CD8-positive, alpha-beta memory T cell (primary cell): ENCODE measurements at regions not wholly inside any gene's neighbourhood (a gene's known extent, or its start where the extent isn't known, plus 50 kb on each side); places are given as distances from the start of the nearest gene placed in this dataset.

Source experiments
- CTCF ChIA-PET: fragments of 350-600 bp; sonication (Branson Sonifier 250); formaldehyde crosslinking; loops from one replicate; lab custom pipeline; 2021; ENCODE audit warnings: antibody characterized with exemption; lab: Charles Lee
- POLR2A ChIA-PET: fragments of 350-600 bp; sonication (Branson Sonifier 250); formaldehyde crosslinking; loops from one replicate; lab custom pipeline; 2021; ENCODE audit warnings: antibody characterized with exemption; lab: Charles Lee
- DNase-seq, 5 donors: peaks; one replicate each; pipeline versions ENCODE4 v3.0.0 to v3.0.0-alpha.2; 2020 to 2022; ENCODE audit warnings: mixed read lengths in 1 of 5
- H3K27ac ChIP-seq: one replicate; pipeline ENCODE4 v1.7.0; 2013; ENCODE audit warnings: low read depth, mild to moderate bottlenecking, low read length, moderate library complexity
- H3K27me3 ChIP-seq: 2 replicates; pipeline ENCODE4 v1.7.0; 2013; ENCODE audit warnings: low read length, mild to moderate bottlenecking; ENCODE audit not compliant: insufficient read depth, poor library complexity, severe bottlenecking
- H3K36me3 ChIP-seq: 2 replicates; pipeline ENCODE4 v1.7.0; 2013; ENCODE audit warnings: mild to moderate bottlenecking, low read length, moderate library complexity; ENCODE audit not compliant: insufficient read depth
- H3K4me1 ChIP-seq: 2 replicates; pipeline ENCODE4 v1.7.0; 2013; ENCODE audit warnings: mild to moderate bottlenecking, low read length, moderate library complexity; ENCODE audit not compliant: insufficient read depth
- H3K4me3 ChIP-seq: 2 replicates; pipeline ENCODE4 v1.7.0; 2013; ENCODE audit warnings: mild to moderate bottlenecking, low read length
- H3K9me3 ChIP-seq: 2 replicates; pipeline ENCODE4 v1.7.0; 2013; ENCODE audit warnings: mild to moderate bottlenecking, low read length
- H3K27ac Mint-ChIP-seq, 8 donors: one replicate each; pipeline ENCODE4 v1.8.0; 2020 to 2021; ENCODE audit warnings: mixed read lengths in 8 of 8, mild to moderate bottlenecking in 6 of 8, inconsistent platforms in 3 of 8, moderate library complexity in 3 of 8
- H3K27me3 Mint-ChIP-seq, 2 donors: one replicate each; pipeline ENCODE4 v1.8.0; 2020 to 2021; ENCODE audit warnings: mixed read lengths in 2 of 2, mild to moderate bottlenecking in 1 of 2, moderate library complexity in 1 of 2
- H3K36me3 Mint-ChIP-seq, 3 donors: one replicate each; pipeline ENCODE4 v1.8.0; 2020 to 2021; ENCODE audit warnings: mixed read lengths in 3 of 3, inconsistent platforms in 1 of 3, mild to moderate bottlenecking in 1 of 3
- H3K4me1 Mint-ChIP-seq, 3 donors: one replicate each; pipeline ENCODE4 v1.8.0; 2020 to 2021; ENCODE audit warnings: mixed read lengths in 3 of 3, inconsistent platforms in 1 of 3, mild to moderate bottlenecking in 1 of 3
- H3K4me3 Mint-ChIP-seq, 7 donors: one replicate each; pipeline ENCODE4 v1.8.0; 2020 to 2021; ENCODE audit warnings: mixed read lengths in 7 of 7, mild to moderate bottlenecking in 6 of 7, moderate library complexity in 4 of 7, inconsistent platforms in 2 of 7
- H3K9me3 Mint-ChIP-seq, 5 donors: one replicate each; pipeline ENCODE4 v1.8.0; 2020 to 2022; ENCODE audit warnings: mixed read lengths in 5 of 5, mild to moderate bottlenecking in 3 of 5, moderate library complexity in 2 of 5, inconsistent platforms in 1 of 5

- Mint-ChIP-seq H3K36me3 (no peaks in the 10 kb centered on the region), H3K4me3 (peak overlapping the region in 6 of 7 donors; percentile 27 to 84 (median 59)), H3K9me3 (no peaks in the 10 kb centered on the region), H3K27ac (no peak overlapping the region), H3K4me1 (peaks cover 5 to 8% (median 7%) of the 10 kb centered on the region in 3 donors), H3K27me3 (peaks cover 20 to 69% of the 10 kb centered on the region in 2 donors)
- DNase-seq: peak in 4 of 5 donors; percentile 7 to 51 (median 42)
- Histone ChIP-seq H3K4me3 (peak overlapping the region; percentile 18), H3K4me1 (peaks cover 5% of the 10 kb centered on the region), H3K27ac (no peak overlapping the region), H3K36me3 (no peaks in the 10 kb centered on the region), H3K27me3 (no peaks in the 10 kb centered on the region), H3K9me3 (no peaks in the 10 kb centered on the region)
- ChIA-PET POLR2A (interaction anchor here (0.6 kb wide), 1 partner anchor 660 kb away, joined by 4 read pairs; no protein-coding TSS in a partner anchor), CTCF (interaction anchor here (0.6 to 1.6 kb wide), 5 partner anchors 12 to 786 kb away, joined by 3 to 4 read pairs (median 4); no protein-coding TSS in a partner anchor)
Observed at GRCh38 chr6:27078734-27079357, 168.7 kb upstream of the PRSS16 start.

- Mint-ChIP-seq H3K9me3 (no peaks in the 10 kb centered on the region), H3K27me3 (peaks cover 18 to 67% of the 10 kb centered on the region in 2 donors), H3K4me3 (no peak overlapping the region), H3K36me3 (no peaks in the 10 kb centered on the region), H3K27ac (no peak overlapping the region), H3K4me1 (peaks cover 5 to 8% (median 7%) of the 10 kb centered on the region in 3 donors)
- H3K36me3 ChIP-seq: no peaks in the 10 kb centered on the region
- no peaks in the 10 kb centered on the region for H3K27me3 ChIP-seq
- POLR2A ChIA-PET: no interaction called here
- peaks cover 5% of the 10 kb centered on the region for H3K4me1 ChIP-seq
- no peak overlapping the region for H3K4me3 ChIP-seq
- H3K27ac ChIP-seq: no peak overlapping the region
- no peak for DNase-seq
- CTCF ChIA-PET: no interaction called here
- no peaks in the 10 kb centered on the region for H3K9me3 ChIP-seq
Observed at GRCh38 chr6:27081188-27081587, 166.3 kb upstream of the PRSS16 start.

DNA sequence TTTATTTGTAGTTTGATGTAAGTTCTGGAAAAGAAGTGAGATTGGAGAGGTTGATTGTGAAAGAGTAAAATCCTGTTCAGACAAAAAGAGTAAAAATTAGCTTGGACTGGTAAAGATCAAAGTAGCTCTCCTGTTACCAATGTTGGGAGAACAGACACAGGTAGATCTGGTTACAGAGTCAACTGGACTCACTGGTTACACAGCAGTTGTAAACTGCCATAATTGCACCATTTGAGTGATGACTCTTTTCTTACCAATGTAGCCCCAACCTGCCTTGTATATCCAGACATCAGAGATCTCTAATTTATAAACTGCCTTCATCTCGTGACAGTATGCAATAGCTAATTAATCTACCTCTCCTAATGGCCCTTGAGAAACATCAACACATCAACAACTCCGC is 165.6 kb upstream of the PRSS16 start:
- ChIA-PET POLR2A (no interaction called here), CTCF (no interaction called here)
- H3K4me3 ChIP-seq: no peak overlapping the region
- H3K27ac ChIP-seq: no peak overlapping the region
- no peak overlapping the region for H3K27ac Mint-ChIP-seq
- H3K36me3 ChIP-seq: no peaks in the 10 kb centered on the region
- no peaks in the 10 kb centered on the region for H3K9me3 ChIP-seq
- H3K27me3 Mint-ChIP-seq: peaks cover 13 to 64% of the 10 kb centered on the region in 2 donors
- H3K9me3 Mint-ChIP-seq: no peaks in the 10 kb centered on the region
- peaks cover 5% of the 10 kb centered on the region for H3K4me1 ChIP-seq
- H3K4me3 Mint-ChIP-seq: no peak overlapping the region
- no peaks in the 10 kb centered on the region for H3K36me3 Mint-ChIP-seq
- DNase-seq: no peak
- H3K27me3 ChIP-seq: no peaks in the 10 kb centered on the region
- peaks cover 5 to 8% (median 7%) of the 10 kb centered on the region in 3 donors for H3K4me1 Mint-ChIP-seq

- H3K9me3 Mint-ChIP-seq: no peaks in the 10 kb centered on the region
- Histone ChIP-seq H3K4me3 (no peak overlapping the region), H3K4me1 (no peaks in the 10 kb centered on the region), H3K27me3 (peaks cover 24% of the 10 kb centered on the region), H3K27ac (no peak overlapping the region), H3K36me3 (no peaks in the 10 kb centered on the region), H3K9me3 (no peaks in the 10 kb centered on the region)
- POLR2A ChIA-PET: no interaction called here
- CTCF ChIA-PET: no interaction called here
- H3K4me3 Mint-ChIP-seq: no peak overlapping the region
- H3K27me3 Mint-ChIP-seq: peaks cover 34 to 76% of the 10 kb centered on the region in 2 donors
- peaks cover 6 to 7% (median 7%) of the 10 kb centered on the region in 3 donors for H3K4me1 Mint-ChIP-seq
- H3K27ac Mint-ChIP-seq: no peak overlapping the region
- DNase-seq: no peak
- no peaks in the 10 kb centered on the region for H3K36me3 Mint-ChIP-seq
Observed at GRCh38 chr6:27088068-27088467, 159.4 kb upstream of the PRSS16 start.

- H3K4me3 ChIP-seq: no peak overlapping the region
- peak overlapping the region; percentile 29 for H3K27ac ChIP-seq
- peaks cover 5% of the 10 kb centered on the region for H3K4me1 ChIP-seq
- POLR2A ChIA-PET: no interaction called here
- peaks cover 0 to 7% (median 0%) of the 10 kb centered on the region in 5 donors for H3K9me3 Mint-ChIP-seq
- peak in 1 of 5 donors; percentile 4 for DNase-seq
- H3K4me3 Mint-ChIP-seq: peak overlapping the region in 6 of 7 donors; percentile 36 to 73 (median 55)
- H3K4me1 Mint-ChIP-seq: peaks cover 11 to 14% (median 13%) of the 10 kb centered on the region in 3 donors
- H3K36me3 Mint-ChIP-seq: no peaks in the 10 kb centered on the region
- H3K9me3 ChIP-seq: no peaks in the 10 kb centered on the region
- CTCF ChIA-PET: no interaction called here
- no peak overlapping the region for H3K27ac Mint-ChIP-seq
- H3K27me3 Mint-ChIP-seq: peaks cover 56 to 85% of the 10 kb centered on the region in 2 donors
- H3K27me3 ChIP-seq: peaks cover 32% of the 10 kb centered on the region
- no peaks in the 10 kb centered on the region for H3K36me3 ChIP-seq
Observed at GRCh38 chr6:27091661-27092315, 155.7 kb upstream of the PRSS16 start.

DNA sequence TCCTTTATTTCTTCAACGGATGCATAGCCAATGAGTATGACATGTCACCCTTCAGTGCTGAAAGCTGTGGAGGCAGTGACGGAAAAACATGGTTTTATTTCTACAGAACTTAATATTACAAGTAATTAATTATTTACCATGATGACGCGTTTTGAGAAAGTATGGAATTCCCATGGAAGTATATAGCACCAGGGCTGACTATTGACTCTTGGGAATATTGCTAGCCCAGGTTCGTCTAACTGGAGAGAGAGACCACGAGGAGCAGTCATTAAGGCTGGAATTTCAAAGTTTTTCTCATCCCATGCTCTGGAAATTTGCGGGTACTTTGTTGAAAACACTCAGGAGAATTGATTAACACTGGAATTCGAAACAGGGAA is 155.2 kb upstream of the PRSS16 start:
- H3K36me3 Mint-ChIP-seq: no peaks in the 10 kb centered on the region
- peaks cover 57 to 85% of the 10 kb centered on the region in 2 donors for H3K27me3 Mint-ChIP-seq
- Histone ChIP-seq H3K27ac (peak overlapping the region; percentile 29), H3K27me3 (peaks cover 37% of the 10 kb centered on the region), H3K9me3 (no peaks in the 10 kb centered on the region), H3K36me3 (no peaks in the 10 kb centered on the region), H3K4me3 (no peak overlapping the region), H3K4me1 (peaks cover 9% of the 10 kb centered on the region)
- H3K9me3 Mint-ChIP-seq: peaks cover 0 to 9% (median 3%) of the 10 kb centered on the region in 5 donors
- no peak overlapping the region for H3K27ac Mint-ChIP-seq
- peak overlapping the region in 2 of 7 donors; percentile 36 to 46 for H3K4me3 Mint-ChIP-seq
- H3K4me1 Mint-ChIP-seq: peaks cover 16 to 19% (median 18%) of the 10 kb centered on the region in 3 donors
- POLR2A ChIA-PET: no interaction called here
- peak in 1 of 5 donors; percentile 2 for DNase-seq
- CTCF ChIA-PET: no interaction called here

DNA sequence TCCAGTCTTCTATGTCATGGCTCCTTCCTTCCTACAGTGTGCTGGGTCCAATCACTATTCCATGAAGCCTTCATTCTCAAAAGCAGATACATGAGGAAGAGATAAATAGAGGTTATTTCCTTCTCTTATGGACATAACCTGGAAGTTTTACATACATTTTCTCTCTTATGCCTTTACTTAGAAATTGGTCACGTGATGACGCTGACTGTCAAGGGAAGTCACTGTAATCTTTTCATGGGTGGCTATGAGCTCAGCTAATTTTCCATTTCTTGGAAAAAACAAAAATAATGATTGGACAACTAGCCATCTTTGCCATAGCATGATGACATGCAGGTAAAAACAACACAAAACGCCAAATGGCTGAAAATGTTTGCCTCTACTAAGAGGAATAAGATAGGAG is 151.6 kb upstream of the PRSS16 start:
- H3K4me1 Mint-ChIP-seq: peaks cover 16 to 23% (median 22%) of the 10 kb centered on the region in 3 donors
- H3K27me3 ChIP-seq: peaks cover 32% of the 10 kb centered on the region
- POLR2A ChIA-PET: no interaction called here
- no peaks in the 10 kb centered on the region for H3K9me3 ChIP-seq
- DNase-seq: no peak
- no peak overlapping the region for H3K4me3 Mint-ChIP-seq
- H3K27ac ChIP-seq: no peak overlapping the region
- H3K36me3 Mint-ChIP-seq: no peaks in the 10 kb centered on the region
- H3K9me3 Mint-ChIP-seq: peaks cover 0 to 12% (median 7%) of the 10 kb centered on the region in 5 donors
- CTCF ChIA-PET: no interaction called here
- H3K27me3 Mint-ChIP-seq: peaks cover 58 to 75% of the 10 kb centered on the region in 2 donors
- no peak overlapping the region for H3K27ac Mint-ChIP-seq
- H3K36me3 ChIP-seq: no peaks in the 10 kb centered on the region
- peaks cover 12% of the 10 kb centered on the region for H3K4me1 ChIP-seq
- no peak overlapping the region for H3K4me3 ChIP-seq
